GM18517 (cell line): ENCODE measurements at regions not wholly inside any gene's neighbourhood (a gene's known extent, or its start where the extent isn't known, plus 50 kb on each side); places are given as distances from the start of the nearest gene placed in this dataset.
"Not testable (repeated sequence)": the region's sequence is repeated elsewhere in the genome, so short reads cannot be mapped to it uniquely, and the experiment has no call there.

Experiments
- ATAC-seq: cut with Tn5 transposase; IDR thresholded peaks from one replicate; pipeline ENCODE4 v1.9.1; 2021; ENCODE audit warnings: mild to moderate bottlenecking, moderate library complexity; ENCODE audit not compliant: unreplicated experiment

GRCh38 chr1:191453487-191453886, 704.8 kb upstream of the RGS18 start:
- ATAC-seq = no peak

GRCh38 chr1:191457889-191458288, 700.4 kb upstream of the RGS18 start:
- ATAC-seq = no peak

GRCh38 chr1:191460234-191460633, 698.0 kb upstream of the RGS18 start:
- no peak for ATAC-seq

GRCh38 chr1:191483988-191484387, 674.3 kb upstream of the RGS18 start:
- ATAC-seq = no peak

- ATAC-seq = no peak
These were observed 668.0 kb upstream of the RGS18 start for GRCh38 chr1:191490303-191490702.

GRCh38 chr1:191495040-191495439, 663.2 kb upstream of the RGS18 start:
- ATAC-seq = no peak

GRCh38 chr1:191498318-191498717, 659.9 kb upstream of the RGS18 start:
- no peak for ATAC-seq

GRCh38 chr1:191498825-191499224, 659.4 kb upstream of the RGS18 start:
- ATAC-seq = no peak

- no peak for ATAC-seq
These were observed 653.3 kb upstream of the RGS18 start for GRCh38 chr1:191504999-191505398.

- ATAC-seq = peak; percentile 48
These were observed 650.0 kb upstream of the RGS18 start for GRCh38 chr1:191508239-191508638.

GRCh38 chr1:191511480-191511879, 646.8 kb upstream of the RGS18 start:
- ATAC-seq = peak; percentile 56

GRCh38 chr1:191517826-191518225, 640.4 kb upstream of the RGS18 start:
- ATAC-seq = no peak

GRCh38 chr1:191519519-191519918, 638.7 kb upstream of the RGS18 start:
- ATAC-seq = no peak

- ATAC-seq = no peak
These were observed 637.9 kb upstream of the RGS18 start for GRCh38 chr1:191520345-191520744.

- ATAC-seq = not testable (repeated sequence)
These were observed 632.3 kb upstream of the RGS18 start for GRCh38 chr1:191525944-191526343.

GRCh38 chr1:191528275-191528674, 630.0 kb upstream of the RGS18 start:
- ATAC-seq = no peak

GRCh38 chr1:191530928-191531327, 627.3 kb upstream of the RGS18 start:
- ATAC-seq = no peak

- ATAC-seq = no peak
These were observed 625.0 kb upstream of the RGS18 start for GRCh38 chr1:191533254-191533653.

- ATAC-seq = no peak
These were observed 621.4 kb upstream of the RGS18 start for GRCh38 chr1:191536791-191537429.

GRCh38 chr1:191541758-191542157, 616.5 kb upstream of the RGS18 start:
- no peak for ATAC-seq

- ATAC-seq = no peak
These were observed 615.8 kb upstream of the RGS18 start for GRCh38 chr1:191542444-191542843.

GRCh38 chr1:191546803-191547202, 611.5 kb upstream of the RGS18 start:
- ATAC-seq = no peak

GRCh38 chr1:191551019-191551418, 607.2 kb upstream of the RGS18 start:
- no peak for ATAC-seq
